Fibroblast of lung (primary cell): ENCODE measurements at regions not wholly inside any gene's neighbourhood (a gene's known extent, or its start where the extent isn't known, plus 50 kb on each side); places are given as distances from the start of the nearest gene placed in this dataset.

Experiments
- DNase-seq, 2 donors: peaks; one replicate each; pipeline versions ENCODE4 v3.0.0 to v3.0.0-alpha.2; 2010; ENCODE audit warnings: low read depth in 2 of 2
- H2AFZ ChIP-seq: 2 replicates; pipeline ENCODE4 v1.5.1; 2012; ENCODE audit warnings: low read length, control low read depth, inconsistent platforms
- H3K27ac ChIP-seq: 2 replicates; pipeline ENCODE4 v1.5.1; 2011; ENCODE audit warnings: low read length, control low read depth; ENCODE audit not compliant: insufficient read depth
- H3K27me3 ChIP-seq: 2 replicates; pipeline ENCODE4 v1.5.1; 2011; ENCODE audit warnings: mild to moderate bottlenecking, low read length; ENCODE audit not compliant: control insufficient read depth, insufficient read depth
- H3K36me3 ChIP-seq: 2 replicates; pipeline ENCODE4 v1.5.1; 2011; ENCODE audit warnings: low read length; ENCODE audit not compliant: control insufficient read depth, insufficient read depth
- H3K4me1 ChIP-seq: 2 replicates; pipeline ENCODE4 v1.5.1; 2011; ENCODE audit warnings: low read length; ENCODE audit not compliant: control insufficient read depth, insufficient read depth; ENCODE audit errors: extremely low read depth
- H3K4me2 ChIP-seq: 2 replicates; pipeline ENCODE4 v1.5.1; 2011; ENCODE audit warnings: low read length, control low read depth; ENCODE audit not compliant: insufficient read depth; ENCODE audit errors: extremely low read depth
- H3K4me3 ChIP-seq, 4 experiments: fragments of 200-600 bp in 1 of 4; sonication (generic) in 1 of 4; replicated peaks in 1 of 4; 2 replicates each; pipeline ENCODE4 v1.5.1; 2011 to 2016; ENCODE audit warnings: low read length in 4 of 4, low read depth in 3 of 4, mild to moderate bottlenecking in 3 of 4, control low read depth in 2 of 4, inconsistent platforms in 1 of 4, mixed read lengths in 1 of 4; ENCODE audit not compliant: insufficient read depth in 1 of 4; ENCODE audit errors: control extremely low read depth in 1 of 4
- H3K79me2 ChIP-seq: 2 replicates; pipeline ENCODE4 v1.5.1; 2012; ENCODE audit warnings: mild to moderate bottlenecking, low read length, inconsistent platforms; ENCODE audit not compliant: control insufficient read depth, insufficient read depth
- H3K9ac ChIP-seq: 2 replicates; pipeline ENCODE4 v1.5.1; 2011; ENCODE audit warnings: mild to moderate bottlenecking, low read length, control low read depth; ENCODE audit not compliant: insufficient read depth
- H3K9me3 ChIP-seq: 2 replicates; pipeline ENCODE4 v1.5.1; 2012; ENCODE audit warnings: low read depth, low read length; ENCODE audit not compliant: control insufficient read depth, insufficient read depth
- H4K20me1 ChIP-seq: 2 replicates; pipeline ENCODE4 v1.5.1; 2011; ENCODE audit warnings: low read length; ENCODE audit not compliant: control insufficient read depth, insufficient read depth; ENCODE audit errors: extremely low read depth
- CTCF ChIP-seq, 2 donors: IDR thresholded peaks in 1 of 2; conservative IDR thresholded peaks in 1 of 2; 1 replicate in 1 of 2; 2 replicates in 1 of 2; pipeline ENCODE4 v1.5.1; 2011 to 2012; ENCODE audit warnings: low read length in 2 of 2, control low read depth in 1 of 2, inconsistent platforms in 1 of 2, low read depth in 1 of 2, mild to moderate bottlenecking in 1 of 2
- EZH2 ChIP-seq: IDR thresholded peaks from 2 replicates; pipeline ENCODE4 v1.5.1; 2012; ENCODE audit warnings: low read length, control low read depth, mild to moderate bottlenecking; ENCODE audit errors: missing control alignments

GRCh38 chr6:8705435-8706020 is 270.2 kb upstream of the SLC35B3 start:
- Histone ChIP-seq H4K20me1 (no peaks in the 10 kb centered on the region), H3K36me3 (no peaks in the 10 kb centered on the region)

GRCh38 chr6:8703059-8703458 is 267.7 kb upstream of the SLC35B3 start:
- no peaks in the 10 kb centered on the region for H3K9me3 ChIP-seq
- H3K4me2 ChIP-seq, result no peak overlapping the region
- H2AFZ ChIP-seq, result no peak overlapping the region
- H3K4me1 ChIP-seq, result no peaks in the 10 kb centered on the region
- TF ChIP-seq CTCF (conservative IDR thresholded peaks at IDR 0.05 in 1 of 2, IDR thresholded peaks at IDR 0.05 in 1 of 2; ENCODE audit: low read depth in 1 of 2, low read length in 2 of 2) (no peak), EZH2 (no peak)
- H3K27me3 ChIP-seq, result no peaks in the 10 kb centered on the region
- no peak overlapping the region for H3K27ac ChIP-seq
- H3K79me2 ChIP-seq, result no peaks in the 10 kb centered on the region
- H3K36me3 ChIP-seq, result no peaks in the 10 kb centered on the region
- no peak overlapping the region for H3K9ac ChIP-seq
- H3K4me3 ChIP-seq, result no peak overlapping the region
- DNase-seq, result no peak
- H4K20me1 ChIP-seq, result no peaks in the 10 kb centered on the region

More at GRCh38 chr6:8705435-8706020, 270.2 kb upstream of the SLC35B3 start:
- no peak for TF ChIP-seq EZH2
- H3K4me3 ChIP-seq, result no peak overlapping the region
- H3K9ac ChIP-seq, result no peak overlapping the region
- no peaks in the 10 kb centered on the region for H3K27me3 ChIP-seq
- DNase-seq, result no peak
- H3K4me1 ChIP-seq, result no peaks in the 10 kb centered on the region
- no peak overlapping the region for H2AFZ ChIP-seq
- H3K27ac ChIP-seq, result no peak overlapping the region
- no peak overlapping the region for H3K4me2 ChIP-seq
- no peaks in the 10 kb centered on the region for H3K79me2 ChIP-seq
- no peaks in the 10 kb centered on the region for H3K9me3 ChIP-seq

DNA sequence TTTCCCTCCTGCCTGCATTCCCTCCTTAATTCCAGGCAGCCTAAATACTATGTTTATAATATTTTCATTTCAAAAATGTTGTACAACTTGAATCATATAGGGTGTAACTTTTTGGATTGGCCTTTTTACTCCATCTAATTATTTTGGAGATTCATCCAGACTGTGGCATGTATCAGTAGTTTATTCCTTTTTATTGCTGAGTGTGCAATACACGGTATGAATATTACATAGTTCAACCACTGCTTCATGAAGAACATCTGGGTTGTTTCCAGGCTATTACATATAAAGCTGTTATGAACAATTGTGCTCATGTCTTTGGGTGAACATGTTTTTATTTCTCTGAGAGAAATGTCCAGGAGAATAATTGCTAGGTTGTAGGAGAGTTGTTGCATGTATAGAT is 253.5 kb upstream of the SLC35B3 start:
- Histone ChIP-seq H4K20me1 (no peaks in the 10 kb centered on the region), H3K36me3 (no peaks in the 10 kb centered on the region), H3K27ac (no peak overlapping the region), H3K9me3 (no peaks in the 10 kb centered on the region), H3K27me3 (no peaks in the 10 kb centered on the region), H3K4me1 (no peaks in the 10 kb centered on the region), H3K4me3 (no peak overlapping the region), H3K9ac (no peak overlapping the region), H2AFZ (no peak overlapping the region), H3K79me2 (no peaks in the 10 kb centered on the region), H3K4me2 (no peak overlapping the region)
- TF ChIP-seq CTCF (conservative IDR thresholded peaks at IDR 0.05 in 1 of 2, IDR thresholded peaks at IDR 0.05 in 1 of 2; ENCODE audit: low read depth in 1 of 2, low read length in 2 of 2), result no peak
- no peak for DNase-seq
